Vagina (tissue), 2 donors: ENCODE measurements at regions not wholly inside any gene's neighbourhood (a gene's known extent, or its start where the extent isn't known, plus 50 kb on each side); places are given as distances from the start of the nearest gene placed in this dataset.

Experiments
- DNase-seq, 2 donors: peaks; one replicate each; pipeline ENCODE4 v3.0.0-alpha.2; 2017; ENCODE audit errors: extremely low spot score in 2 of 2
- H3K27ac ChIP-seq: fragments of 200-600 bp; sonication (generic); one replicate; pipeline ENCODE4 v1.5.1; 2019
- H3K27me3 ChIP-seq: fragments of 200-600 bp; sonication (generic); one replicate; pipeline ENCODE4 v1.5.1; 2019
- H3K36me3 ChIP-seq, 2 donors: fragments of 200-600 bp; sonication (generic); one replicate each; pipeline ENCODE4 v1.5.1; 2017 to 2019
- H3K4me1 ChIP-seq: fragments of 200-600 bp; sonication (generic); one replicate; pipeline ENCODE4 v1.5.1; 2019
- H3K4me3 ChIP-seq, 2 donors: fragments of 200-600 bp; sonication (generic); 1 replicate in 1 of 2; 2 replicates in 1 of 2; pipeline ENCODE4 v1.5.1; 2016 to 2019
- H3K9me3 ChIP-seq: fragments of 200-600 bp; sonication (generic); one replicate; pipeline ENCODE4 v1.5.1; 2019
- CTCF ChIP-seq, 3 experiments: fragments of 450-650 bp in 2 of 3; fragments of 200-600 bp in 1 of 3; sonication (generic) in 1 of 3; IDR thresholded peaks; one replicate each; pipeline ENCODE4 v1.5.1; 2017 to 2019; ENCODE audit warnings: antibody characterized with exemption in 3 of 3, mild to moderate bottlenecking in 2 of 3, moderate library complexity in 2 of 3
- POLR2AphosphoS5 ChIP-seq, 2 donors: sonication (generic); formaldehyde crosslinking; IDR thresholded peaks; one replicate each; pipeline ENCODE4 v1.9.0; 2017; ENCODE audit warnings: antibody characterized with exemption in 2 of 2, mild to moderate bottlenecking in 2 of 2, low read depth in 1 of 2; ENCODE audit not compliant: insufficient read depth in 1 of 2
- intact Hi-C: fragments of 100-400 bp; cut with DNase I; formaldehyde crosslinking; loops from one replicate; pipeline ENCODE4 v1.15.1; 2023

- no peak overlapping the region for H3K4me3 ChIP-seq
- DNase-seq, result no peak
- no peaks in the 10 kb centered on the region for H3K4me1 ChIP-seq
- H3K36me3 ChIP-seq, result no peaks in the 10 kb centered on the region
- TF ChIP-seq CTCF (IDR thresholded peaks at IDR 0.05) (no peak), POLR2AphosphoS5 (IDR thresholded peaks at IDR 0.05; ENCODE audit: insufficient read depth in 1 of 2, low read depth in 1 of 2) (no peak)
- intact Hi-C loops, result no loop called here
- H3K9me3 ChIP-seq, result no peaks in the 10 kb centered on the region
- H3K27me3 ChIP-seq, result no peaks in the 10 kb centered on the region
- H3K27ac ChIP-seq, result no peak overlapping the region
Measured at GRCh38 chr12:27852742-27853141, 72.7 kb upstream of the MANSC4 start.
